ENCODE measurements at regions not wholly inside any gene's neighbourhood (a gene's known extent, or its start where the extent isn't known, plus 50 kb on each side); places are given as distances from the start of the nearest gene placed in this dataset.

DNA sequence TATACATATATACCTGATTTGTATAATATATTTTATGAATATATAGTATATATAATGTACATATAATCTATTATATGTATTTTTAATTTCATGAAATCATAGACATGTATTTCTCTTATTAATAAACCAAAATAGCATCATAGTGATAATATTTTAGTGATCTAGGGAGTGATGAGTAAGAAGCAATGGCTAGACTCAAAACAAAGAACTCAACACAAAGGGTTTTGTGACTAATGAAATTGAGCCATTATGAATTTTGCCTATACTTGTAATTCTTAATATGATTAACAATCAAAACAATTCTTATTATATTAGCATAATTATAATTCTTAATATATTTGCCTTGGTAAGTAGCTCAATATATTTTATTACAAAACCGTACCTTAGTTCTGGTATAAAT lies 1614.1 kb upstream of the TMEFF2 start:
- TF ChIP-seq, protein P1, sequence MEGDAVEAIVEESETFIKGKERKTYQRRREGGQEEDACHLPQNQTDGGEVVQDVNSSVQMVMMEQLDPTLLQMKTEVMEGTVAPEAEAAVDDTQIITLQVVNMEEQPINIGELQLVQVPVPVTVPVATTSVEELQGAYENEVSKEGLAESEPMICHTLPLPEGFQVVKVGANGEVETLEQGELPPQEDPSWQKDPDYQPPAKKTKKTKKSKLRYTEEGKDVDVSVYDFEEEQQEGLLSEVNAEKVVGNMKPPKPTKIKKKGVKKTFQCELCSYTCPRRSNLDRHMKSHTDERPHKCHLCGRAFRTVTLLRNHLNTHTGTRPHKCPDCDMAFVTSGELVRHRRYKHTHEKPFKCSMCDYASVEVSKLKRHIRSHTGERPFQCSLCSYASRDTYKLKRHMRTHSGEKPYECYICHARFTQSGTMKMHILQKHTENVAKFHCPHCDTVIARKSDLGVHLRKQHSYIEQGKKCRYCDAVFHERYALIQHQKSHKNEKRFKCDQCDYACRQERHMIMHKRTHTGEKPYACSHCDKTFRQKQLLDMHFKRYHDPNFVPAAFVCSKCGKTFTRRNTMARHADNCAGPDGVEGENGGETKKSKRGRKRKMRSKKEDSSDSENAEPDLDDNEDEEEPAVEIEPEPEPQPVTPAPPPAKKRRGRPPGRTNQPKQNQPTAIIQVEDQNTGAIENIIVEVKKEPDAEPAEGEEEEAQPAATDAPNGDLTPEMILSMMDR (IDR thresholded peaks at IDR 0.05): no peak
- TF ChIP-seq EZH2 (IDR thresholded peaks at IDR 0.05; ENCODE audit: borderline replicate concordance, insufficient read depth, low read depth, low read length, poor library complexity, severe bottlenecking): no peak

All from B cell (primary cell).